ENCODE measurements at regions not wholly inside any gene's neighbourhood (a gene's known extent, or its start where the extent isn't known, plus 50 kb on each side); places are given as distances from the start of the nearest gene placed in this dataset.

DNA sequence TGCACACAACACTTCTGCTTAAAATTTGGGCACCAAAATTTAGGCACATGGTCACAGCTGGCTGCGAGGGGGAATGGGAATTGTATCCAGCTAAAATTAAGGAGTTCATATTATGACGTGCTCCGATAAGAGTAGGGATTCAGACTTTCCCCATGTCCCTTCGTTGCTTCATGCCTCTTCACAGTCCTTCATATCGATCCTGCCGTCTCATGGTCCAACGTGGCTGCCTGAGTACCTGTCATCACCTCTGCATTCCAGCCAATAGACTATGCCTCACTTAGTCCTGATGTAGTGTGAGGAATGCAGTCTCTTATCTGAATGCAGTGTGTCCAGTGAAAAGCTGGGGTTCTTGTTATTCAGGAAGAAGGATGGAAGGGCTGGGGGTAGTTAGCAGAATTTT, 108.6 kb downstream of the SIK1 start:
- TF ChIP-seq EZH2 (IDR thresholded peaks at IDR 0.05; ENCODE audit: insufficient read depth, poor library complexity, severe bottlenecking) (no peak), EZH2phosphoT487 (IDR thresholded peaks at IDR 0.05; ENCODE audit: insufficient read depth, low read depth) (no peak)
